WI38 (cell line): ENCODE measurements at regions not wholly inside any gene's neighbourhood (a gene's known extent, or its start where the extent isn't known, plus 50 kb on each side); places are given as distances from the start of the nearest gene placed in this dataset.

Experiments used
- H3K4me3 ChIP-seq: 2 replicates; pipeline ENCODE4 v1.5.1; 2011; ENCODE audit warnings: low read depth, mild to moderate bottlenecking, control low read depth, low read length
- CTCF ChIP-seq: IDR thresholded peaks from 2 replicates; pipeline ENCODE4 v1.5.1; 2012; ENCODE audit warnings: low read depth, mild to moderate bottlenecking, control low read depth, low read length

- H3K4me3 ChIP-seq, result no peak overlapping the region
- TF ChIP-seq CTCF, result no peak
These were observed 276.8 kb upstream of the SESN3 start for GRCh38 chr11:95507794-95508193.

- no peak for TF ChIP-seq CTCF
- no peak overlapping the region for H3K4me3 ChIP-seq
These were observed 275.8 kb upstream of the SESN3 start for GRCh38 chr11:95506777-95507176.

- no peak overlapping the region for H3K4me3 ChIP-seq
- no peak for TF ChIP-seq CTCF
These were observed 275.0 kb upstream of the SESN3 start for GRCh38 chr11:95505927-95506426.

- no peak for TF ChIP-seq CTCF
- no peak overlapping the region for H3K4me3 ChIP-seq
These were observed 272.0 kb upstream of the SESN3 start for GRCh38 chr11:95503047-95503446.

GRCh38 chr11:95502522-95502921 is 271.5 kb upstream of the SESN3 start:
- H3K4me3 ChIP-seq, result no peak overlapping the region
- no peak for TF ChIP-seq CTCF

GRCh38 chr11:95501761-95502266 is 270.8 kb upstream of the SESN3 start:
- TF ChIP-seq CTCF, result no peak

GRCh38 chr11:95500466-95500865 is 269.5 kb upstream of the SESN3 start:
- no peak for TF ChIP-seq CTCF
- H3K4me3 ChIP-seq, result no peak overlapping the region

More at GRCh38 chr11:95501761-95502266, 270.8 kb upstream of the SESN3 start:
- no peak overlapping the region for H3K4me3 ChIP-seq
